SK-N-SH (cell line): ENCODE measurements at regions not wholly inside any gene's neighbourhood (a gene's known extent, or its start where the extent isn't known, plus 50 kb on each side); places are given as distances from the start of the nearest gene placed in this dataset.

ENCODE experiments used
- CTCF ChIA-PET: fragments of 300-600, 350-600 bp; formaldehyde crosslinking; extraction: SDS; loops from one replicate; lab custom pipeline; 2021; lab: Yijun Ruan, JAX
- POLR2A ChIA-PET: fragments of 350-600 bp; sonication (Branson Sonifier 250); formaldehyde crosslinking; extraction: SDS; loops from one replicate; lab custom pipeline; 2020; ENCODE audit warnings: antibody characterized with exemption, inconsistent platforms; lab: Yijun Ruan, JAX
- DNase-seq: peaks from one replicate; pipeline ENCODE4 v3.0.0; 2012
- H2AFZ ChIP-seq: fragments of 200-600 bp; sonication (generic); 2 replicates; pipeline ENCODE4 v1.8.1; 2016; ENCODE audit warnings: antibody characterized with exemption, mild to moderate bottlenecking, low read depth
- H3F3A ChIP-seq: fragments of 200-600 bp; sonication (generic); replicated peaks from 2 replicates; pipeline ENCODE3; 2016; ENCODE audit warnings: antibody characterized with exemption, mild to moderate bottlenecking; ENCODE audit not compliant: insufficient read depth
- H3K27ac ChIP-seq, 2 experiments: fragments of 200-500 bp in 1 of 2; fragments of 200-600 bp in 1 of 2; sonication (Bioruptor generic) in 1 of 2; sonication (generic), shearing (Covaris generic) in 1 of 2; 2 replicates each; pipeline versions ENCODE4 v1.5.1 to v1.6.1; 2014 to 2016; ENCODE audit warnings: low read depth in 2 of 2, inconsistent platforms in 1 of 2, low read length in 1 of 2, mild to moderate bottlenecking in 1 of 2, mixed read lengths in 1 of 2
- H3K27me3 ChIP-seq: fragments of 200-600 bp; sonication (generic), shearing (Covaris generic); 2 replicates; pipeline ENCODE4 v1.6.1; 2016; ENCODE audit warnings: mixed run types; ENCODE audit not compliant: insufficient read depth
- H3K36me3 ChIP-seq, 2 experiments: fragments of 200-500 bp in 1 of 2; fragments of 200-600 bp in 1 of 2; sonication (Bioruptor generic) in 1 of 2; sonication (generic) in 1 of 2; replicated peaks in 1 of 2; 2 replicates each; pipeline versions ENCODE3 to v1.5.1; 2014 to 2016; ENCODE audit warnings: low read length in 1 of 2, mild to moderate bottlenecking in 1 of 2; ENCODE audit not compliant: insufficient read depth in 2 of 2, control insufficient read depth in 1 of 2
- H3K4me1 ChIP-seq, 2 experiments: fragments of 200-500 bp in 1 of 2; fragments of 200-600 bp in 1 of 2; sonication (Bioruptor generic) in 1 of 2; sonication (generic), shearing (Covaris generic) in 1 of 2; 2 replicates each; pipeline versions ENCODE4 v1.5.1 to v1.6.1; 2014 to 2016; ENCODE audit warnings: low read depth in 1 of 2, low read length in 1 of 2, mixed run types in 1 of 2; ENCODE audit not compliant: insufficient read depth in 2 of 2, control insufficient read depth in 1 of 2
- H3K4me2 ChIP-seq: fragments of 200-600 bp; sonication (generic), shearing (Covaris generic); 2 replicates; pipeline ENCODE4 v1.6.1; 2017; ENCODE audit warnings: mixed run types
- H3K4me3 ChIP-seq, 2 experiments: fragments of 200-500 bp in 1 of 2; fragments of 200-600 bp in 1 of 2; sonication (Bioruptor generic) in 1 of 2; sonication (generic), shearing (Covaris generic) in 1 of 2; 2 replicates each; pipeline versions ENCODE4 v1.5.1 to v1.8.1; 2014 to 2016; ENCODE audit warnings: low read depth in 2 of 2, inconsistent platforms in 1 of 2, low read length in 1 of 2, mild to moderate bottlenecking in 1 of 2, mixed read lengths in 1 of 2, moderate library complexity in 1 of 2
- H3K79me2 ChIP-seq: fragments of 200-600 bp; sonication (generic); 2 replicates; pipeline ENCODE4 v1.8.1; 2017; ENCODE audit warnings: mild to moderate bottlenecking; ENCODE audit not compliant: insufficient read depth
- H3K9ac ChIP-seq: fragments of 200-600 bp; sonication (generic); 2 replicates; pipeline ENCODE4 v1.6.1; 2017; ENCODE audit warnings: mixed run types
- H3K9me2 ChIP-seq: fragments of 200-600 bp; sonication (generic); 2 replicates; pipeline ENCODE4 v1.6.1; 2017; ENCODE audit warnings: mixed run types
- H3K9me3 ChIP-seq: fragments of 200-600 bp; sonication (generic); 2 replicates; pipeline ENCODE4 v1.6.1; 2017; ENCODE audit warnings: mixed run types, mild to moderate bottlenecking, moderate library complexity
- H4K20me1 ChIP-seq: fragments of 200-600 bp; sonication (generic); 2 replicates; pipeline ENCODE4 v1.6.1; 2017; ENCODE audit warnings: mild to moderate bottlenecking, mixed run types; ENCODE audit not compliant: insufficient read depth
- CHD2 ChIP-seq: fragments of 150-350 bp; IDR thresholded peaks from 2 replicates; pipeline ENCODE4 v1.6.1; 2018; ENCODE audit warnings: low read length; ENCODE audit not compliant: partially characterized antibody
- FOXJ3 ChIP-seq: sonication (generic); formaldehyde crosslinking; IDR thresholded peaks from 2 replicates; pipeline ENCODE4 v1.5.1; 2020; ENCODE audit warnings: mild to moderate bottlenecking, missing genetic modification reagents
- FOXM1 ChIP-seq: IDR thresholded peaks from 2 replicates; pipeline ENCODE4 v1.4.0; 2012; ENCODE audit warnings: low read depth, mild to moderate bottlenecking
- GABPA ChIP-seq: IDR thresholded peaks from 2 replicates; pipeline ENCODE4 v1.4.0; 2012; ENCODE audit warnings: low read depth, mild to moderate bottlenecking
- GATA2 ChIP-seq: sonication (generic); formaldehyde crosslinking; IDR thresholded peaks from 2 replicates; pipeline ENCODE4 v1.5.0; 2020; ENCODE audit warnings: mild to moderate bottlenecking, missing genetic modification reagents
- PBX3 ChIP-seq: IDR thresholded peaks from 2 replicates; pipeline ENCODE4; 2012
- RAD21 ChIP-seq: IDR thresholded peaks from 2 replicates; pipeline ENCODE4 v1.6.1; 2012; ENCODE audit warnings: mild to moderate bottlenecking, low read length
- RCOR1 ChIP-seq: fragments of 150-350 bp; IDR thresholded peaks from 2 replicates; pipeline ENCODE4 v1.6.1; 2017; ENCODE audit warnings: antibody characterized with exemption, low read length
- REST ChIP-seq: IDR thresholded peaks from 2 replicates; pipeline ENCODE4 v1.6.1; 2012; ENCODE audit warnings: mild to moderate bottlenecking, low read depth, low read length, moderate library complexity
- ZBTB33 ChIP-seq: IDR thresholded peaks from 2 replicates; pipeline ENCODE4 v1.4.0; 2012; ENCODE audit warnings: low read depth, borderline replicate concordance
- whole genome bisulfite sequencing: methylation state at CpG from one replicate; pipeline ENCODE4 v1.1.6; 2017; ENCODE audit warnings: low lambda C conversion rate; 5-methylcytosine and 5-hydroxymethylcytosine counted together

- Histone ChIP-seq H4K20me1 (no peaks in the 10 kb centered on the region), H3K27ac (no peak overlapping the region), H3K79me2 (no peaks in the 10 kb centered on the region), H3F3A (peaks cover 15% of the 10 kb centered on the region), H3K27me3 (no peaks in the 10 kb centered on the region), H3K9ac (no peak overlapping the region), H3K4me3 (no peak overlapping the region), H2AFZ (no peak overlapping the region), H3K9me2 (no peaks in the 10 kb centered on the region), H3K9me3 (no peaks in the 10 kb centered on the region), H3K4me2 (no peak overlapping the region), H3K4me1 (peaks cover 2 to 7% of the 10 kb centered on the region in 2 experiments; a peak in 3 of 4 replicates), H3K36me3 (no peaks in the 10 kb centered on the region)
- CTCF ChIA-PET = interaction anchor here (1.6 to 2.1 kb wide), 2 partner anchors 10 to 74 kb away, joined by 5 to 8 read pairs; no protein-coding TSS in a partner anchor
- WGBS = 59% methylated on average over 6 of the region's 6 CpGs
- TF ChIP-seq ZBTB33 (no peak), GATA2 (CRISPR knock-in tag) (no peak), RCOR1 (no peak), FOXJ3 (no peak), CHD2 (no peak), REST (no peak), RAD21 (no peak), FOXM1 (no peak), GABPA (no peak), PBX3 (no peak)
- POLR2A ChIA-PET = no interaction called here
- no peak for DNase-seq
These were observed 192.2 kb upstream of the TBX20 start for GRCh38 chr7:35446091-35446490.
